Neural cell (in vitro differentiated cells): ENCODE measurements at regions not wholly inside any gene's neighbourhood (a gene's known extent, or its start where the extent isn't known, plus 50 kb on each side); places are given as distances from the start of the nearest gene placed in this dataset.

ENCODE experiments used
- CTCF ChIP-seq: fragments of 450-650 bp; IDR thresholded peaks from 2 replicates; pipeline ENCODE4 v1.5.1; 2014; ENCODE audit warnings: antibody characterized with exemption, mild to moderate bottlenecking, moderate library complexity; ENCODE audit not compliant: poor library complexity, severe bottlenecking
- POLR2AphosphoS5 ChIP-seq: IDR thresholded peaks from 2 replicates; pipeline ENCODE4 v1.6.1; 2012
- REST ChIP-seq: IDR thresholded peaks from 2 replicates; pipeline ENCODE4 v1.6.1; 2012; ENCODE audit warnings: borderline replicate concordance

- TF ChIP-seq CTCF: no peak
- TF ChIP-seq POLR2AphosphoS5: no peak
- no peak for TF ChIP-seq REST
Observed at GRCh38 chr2:13066676-13067075, 349.9 kb downstream of the TRIB2 start.
